AG04450 (cell line): ENCODE measurements at regions not wholly inside any gene's neighbourhood (a gene's known extent, or its start where the extent isn't known, plus 50 kb on each side); places are given as distances from the start of the nearest gene placed in this dataset.
A peak's percentile ranks its signal among the peaks of the same experiment; 100 is the strongest.

Source experiments
- CTCF ChIA-PET: fragments of 300-600, 350-600 bp; formaldehyde crosslinking; extraction: SDS; loops from one replicate; lab custom pipeline; 2022; ENCODE audit warnings: antibody characterized with exemption, inconsistent platforms; lab: Charles Lee
- POLR2A ChIA-PET: fragments of 350-600 bp; formaldehyde crosslinking; extraction: SDS; loops from one replicate; lab custom pipeline; 2021; ENCODE audit warnings: antibody characterized with exemption, inconsistent platforms; lab: Yijun Ruan, JAX
- DNase-seq: peaks from one replicate; pipeline ENCODE4 v3.0.0-alpha.2; 2011; ENCODE audit warnings: low read depth, low spot score
- H3K27ac ChIP-seq: one replicate; pipeline ENCODE4 v1.5.1; 2012; ENCODE audit warnings: low read depth, low read length, control low read depth
- H3K27me3 ChIP-seq: one replicate; pipeline ENCODE4 v1.6.0; 2012; ENCODE audit warnings: low read length; ENCODE audit not compliant: control insufficient read depth, insufficient read depth
- H3K4me3 ChIP-seq: 2 replicates; pipeline ENCODE4 v1.5.1; 2011; ENCODE audit warnings: mild to moderate bottlenecking, low read depth, low read length, control low read depth
- H3K9me3 ChIP-seq: 2 replicates; pipeline ENCODE4 v1.5.1; 2012; ENCODE audit warnings: low read length; ENCODE audit not compliant: control insufficient read depth, insufficient read depth
- TF ChIP-seq, protein P1 (sequence below): IDR thresholded peaks from 2 replicates; pipeline ENCODE4 v1.5.1; 2011; ENCODE audit warnings: low read depth, low read length, control low read depth, inconsistent platforms

DNA sequence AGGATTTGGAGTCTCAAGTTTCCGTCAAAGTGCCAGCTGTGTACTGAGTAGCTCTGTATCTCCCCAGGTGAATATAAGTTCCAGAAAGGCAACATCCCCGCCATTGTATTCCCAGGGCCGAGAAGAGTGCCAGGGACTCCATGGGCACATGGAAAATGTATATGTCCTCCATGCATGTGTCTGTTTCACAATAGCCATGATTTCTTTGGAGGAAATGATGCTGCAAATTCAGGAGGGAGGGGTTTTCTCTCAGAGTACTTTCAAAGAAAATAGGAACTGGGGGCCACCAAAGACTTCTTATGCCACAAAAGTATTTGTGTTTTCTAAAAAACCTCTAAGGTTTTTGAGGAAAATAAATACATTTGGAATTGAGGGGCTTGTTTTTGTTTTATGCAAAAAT, 524.6 kb downstream of the BNC2 start:
- TF ChIP-seq, protein P1, sequence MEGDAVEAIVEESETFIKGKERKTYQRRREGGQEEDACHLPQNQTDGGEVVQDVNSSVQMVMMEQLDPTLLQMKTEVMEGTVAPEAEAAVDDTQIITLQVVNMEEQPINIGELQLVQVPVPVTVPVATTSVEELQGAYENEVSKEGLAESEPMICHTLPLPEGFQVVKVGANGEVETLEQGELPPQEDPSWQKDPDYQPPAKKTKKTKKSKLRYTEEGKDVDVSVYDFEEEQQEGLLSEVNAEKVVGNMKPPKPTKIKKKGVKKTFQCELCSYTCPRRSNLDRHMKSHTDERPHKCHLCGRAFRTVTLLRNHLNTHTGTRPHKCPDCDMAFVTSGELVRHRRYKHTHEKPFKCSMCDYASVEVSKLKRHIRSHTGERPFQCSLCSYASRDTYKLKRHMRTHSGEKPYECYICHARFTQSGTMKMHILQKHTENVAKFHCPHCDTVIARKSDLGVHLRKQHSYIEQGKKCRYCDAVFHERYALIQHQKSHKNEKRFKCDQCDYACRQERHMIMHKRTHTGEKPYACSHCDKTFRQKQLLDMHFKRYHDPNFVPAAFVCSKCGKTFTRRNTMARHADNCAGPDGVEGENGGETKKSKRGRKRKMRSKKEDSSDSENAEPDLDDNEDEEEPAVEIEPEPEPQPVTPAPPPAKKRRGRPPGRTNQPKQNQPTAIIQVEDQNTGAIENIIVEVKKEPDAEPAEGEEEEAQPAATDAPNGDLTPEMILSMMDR, result no peak
- Histone ChIP-seq H3K27me3 (no peaks in the 10 kb centered on the region), H3K27ac (no peak overlapping the region), H3K4me3 (no peak overlapping the region), H3K9me3 (no peaks in the 10 kb centered on the region)
- no peak for DNase-seq
- CTCF ChIA-PET, result no interaction called here
- POLR2A ChIA-PET, result no interaction called here

DNA sequence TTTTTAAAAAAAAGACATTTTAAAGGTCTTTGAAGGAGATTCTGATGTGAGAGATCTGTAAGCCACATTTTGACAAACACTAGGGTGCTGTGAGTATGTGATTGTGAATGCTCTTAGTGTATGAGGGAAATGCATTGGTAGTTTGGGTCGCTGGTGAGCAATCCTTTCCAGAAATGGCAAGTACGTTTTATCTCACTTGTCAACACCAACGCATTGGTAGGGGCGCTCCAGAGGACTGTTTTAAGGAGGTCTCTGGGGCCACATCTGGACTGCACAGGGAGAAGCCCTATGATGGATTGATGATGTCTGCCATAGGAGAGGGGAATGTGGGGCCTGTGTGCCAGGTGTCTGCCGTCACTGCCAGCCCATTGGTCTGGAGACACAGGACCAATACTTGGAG, 522.6 kb downstream of the BNC2 start:
- TF ChIP-seq, protein P1, result no peak
- POLR2A ChIA-PET, result no interaction called here
- DNase-seq, result no peak
- H3K4me3 ChIP-seq, result no peak overlapping the region
- H3K27ac ChIP-seq, result no peak overlapping the region
- H3K27me3 ChIP-seq, result no peaks in the 10 kb centered on the region
- no peaks in the 10 kb centered on the region for H3K9me3 ChIP-seq
- CTCF ChIA-PET, result no interaction called here

DNA sequence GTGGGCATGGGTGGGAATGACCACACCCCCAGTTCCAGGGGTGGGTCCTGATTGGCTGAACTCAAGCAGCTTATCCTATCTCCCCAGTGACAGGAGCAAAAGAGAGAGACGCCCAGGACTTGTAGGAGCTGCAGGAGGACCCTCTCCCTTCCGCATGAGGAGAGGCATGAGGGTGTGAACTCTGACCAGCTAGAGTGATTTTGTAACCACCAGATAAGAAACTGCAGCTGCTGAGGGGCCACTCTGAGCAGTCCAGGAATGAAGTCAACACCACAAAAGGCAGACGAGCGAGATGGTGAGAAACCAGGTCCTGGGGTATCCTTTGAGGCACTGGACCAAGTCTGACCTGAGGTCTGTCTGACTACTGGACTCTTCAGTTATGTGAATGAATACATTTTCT, 521.9 kb downstream of the BNC2 start:
- ChIA-PET POLR2A (no interaction called here), CTCF (no interaction called here)
- Histone ChIP-seq H3K9me3 (no peaks in the 10 kb centered on the region), H3K4me3 (no peak overlapping the region), H3K27ac (no peak overlapping the region), H3K27me3 (no peaks in the 10 kb centered on the region)
- TF ChIP-seq, protein P1, result no peak
- no peak for DNase-seq

DNA sequence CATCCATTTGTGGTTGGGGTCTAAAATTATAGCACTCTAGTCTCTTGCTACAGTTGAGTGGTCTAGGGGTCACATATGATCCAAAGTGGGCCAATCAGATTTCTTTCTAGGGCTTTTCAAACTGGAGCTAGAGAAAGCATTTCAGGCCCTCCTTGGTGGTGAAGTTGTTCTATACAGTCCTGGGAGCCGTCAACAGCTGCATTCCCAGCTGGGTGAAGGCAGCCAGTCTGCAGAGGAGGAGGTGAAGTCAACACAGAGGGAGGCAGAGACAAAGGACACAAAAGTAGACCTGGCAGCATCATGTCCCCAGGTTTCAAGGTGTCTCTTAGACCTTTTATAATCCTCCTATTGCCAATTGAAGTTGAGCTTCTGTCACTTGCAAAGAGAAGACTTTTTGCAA, 518.2 kb downstream of the BNC2 start:
- no peak for DNase-seq
- no peaks in the 10 kb centered on the region for H3K9me3 ChIP-seq
- POLR2A ChIA-PET, result interaction anchor here (0.6 to 1.2 kb wide), 2 partner anchors 12 to 16 kb away, joined by 3 to 4 read pairs; no protein-coding TSS in a partner anchor
- TF ChIP-seq, protein P1, result no peak
- peak overlapping the region; percentile 47 for H3K27ac ChIP-seq
- H3K27me3 ChIP-seq, result no peaks in the 10 kb centered on the region
- H3K4me3 ChIP-seq, result no peak overlapping the region
- CTCF ChIA-PET, result interaction anchor here (1.1 kb wide), 1 partner anchor 479 kb away, joined by 3 read pairs; no protein-coding TSS in a partner anchor

DNA sequence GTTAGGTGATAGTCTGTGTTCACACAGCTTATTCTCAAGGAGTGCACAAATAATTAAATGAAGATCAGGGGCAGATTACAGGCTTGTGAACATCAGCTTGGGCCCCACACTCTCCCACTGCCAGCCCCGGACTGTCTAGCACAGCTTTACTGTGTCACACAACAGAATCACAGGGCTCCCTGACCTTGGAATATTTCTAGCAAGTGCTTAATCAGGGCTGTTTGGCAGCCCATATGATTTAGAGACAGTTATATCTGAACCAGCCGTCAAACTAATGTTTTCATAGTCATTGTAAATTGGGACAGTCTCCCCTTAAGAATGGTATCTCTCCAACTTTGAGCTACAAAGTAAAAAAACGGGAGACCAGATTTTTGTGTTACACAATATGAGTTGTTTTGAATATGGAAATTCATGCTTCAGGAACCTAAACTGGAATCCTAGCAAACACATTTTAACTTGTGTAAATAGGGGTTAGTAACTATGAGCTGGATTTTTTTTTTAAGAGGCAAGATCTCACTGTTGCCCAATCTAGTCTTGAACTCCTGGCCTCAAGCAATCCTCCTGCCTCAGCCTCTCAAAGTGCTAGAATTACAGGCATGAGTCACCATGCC, 517.6 kb downstream of the BNC2 start:
- no peak overlapping the region for H3K4me3 ChIP-seq
- DNase-seq, result no peak
- no peaks in the 10 kb centered on the region for H3K9me3 ChIP-seq
- CTCF ChIA-PET, result interaction anchor here (1.1 kb wide), 1 partner anchor 479 kb away, joined by 3 read pairs; no protein-coding TSS in a partner anchor
- TF ChIP-seq, protein P1, result no peak
- H3K27ac ChIP-seq, result peak overlapping the region; percentile 47
- POLR2A ChIA-PET, result interaction anchor here (0.6 to 1.2 kb wide), 4 partner anchors 13 to 150 kb away, joined by 3 to 4 read pairs (median 3); no protein-coding TSS in a partner anchor
- no peaks in the 10 kb centered on the region for H3K27me3 ChIP-seq
